HG03378 (cell line): ENCODE measurements at regions not wholly inside any gene's neighbourhood (a gene's known extent, or its start where the extent isn't known, plus 50 kb on each side); places are given as distances from the start of the nearest gene placed in this dataset.

Source experiments
- ATAC-seq: cut with Tn5 transposase; IDR thresholded peaks from one replicate; pipeline ENCODE4 v1.9.1; 2021; ENCODE audit warnings: mild to moderate bottlenecking, moderate library complexity; ENCODE audit not compliant: unreplicated experiment

DNA sequence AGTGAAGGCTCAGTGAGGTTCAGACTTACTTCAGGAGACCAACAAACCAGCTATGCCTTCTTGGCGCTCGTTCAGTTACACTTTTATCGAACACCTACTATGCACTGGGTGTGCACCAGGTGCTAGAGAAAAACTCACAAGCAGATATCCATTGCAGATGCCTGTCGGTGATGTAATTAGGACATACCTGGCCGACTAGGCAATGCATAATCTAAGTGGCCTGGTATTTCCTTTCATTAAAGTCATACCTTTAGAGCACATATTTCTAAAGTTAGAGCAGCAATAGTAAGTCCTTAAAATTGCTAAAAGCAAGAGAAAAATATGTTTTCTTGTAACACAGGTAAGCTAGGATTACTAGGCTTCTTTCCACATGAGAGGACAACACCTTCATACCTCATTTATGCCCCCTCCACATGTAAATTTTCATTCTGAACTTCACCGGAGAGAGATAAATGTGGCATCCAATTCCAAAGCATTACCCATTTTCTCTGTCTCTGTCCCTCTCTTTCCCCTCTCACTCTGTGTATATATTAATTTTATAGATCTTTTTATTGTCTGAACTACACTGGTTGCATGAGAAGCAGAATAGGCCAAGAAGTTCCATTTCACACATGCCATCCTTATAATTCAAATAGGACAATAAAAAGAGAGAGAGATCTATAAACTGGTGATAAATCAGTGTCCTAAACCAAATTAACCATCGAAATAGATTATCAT is 242.2 kb downstream of the SPTSSA start:
- no peak for ATAC-seq

DNA sequence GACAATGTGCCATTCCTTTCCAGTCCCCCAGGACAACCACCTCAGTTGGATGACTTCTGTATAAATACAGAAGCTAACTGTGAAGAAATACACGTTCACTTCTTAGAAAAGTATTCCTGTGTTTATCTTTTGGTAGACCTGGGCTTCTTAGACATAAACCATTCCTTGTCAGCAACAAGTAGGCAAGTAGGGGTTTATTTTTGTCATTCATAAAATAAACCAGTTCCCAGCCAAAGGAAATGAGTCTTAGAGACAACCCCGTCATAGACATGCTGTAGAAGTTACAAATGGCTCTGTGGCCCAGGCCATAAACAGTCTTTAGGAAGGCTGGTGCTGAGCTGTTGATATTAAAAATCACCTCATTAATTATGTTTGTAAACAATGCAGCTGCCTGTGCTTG is 243.2 kb downstream of the SPTSSA start:
- ATAC-seq: no peak

DNA sequence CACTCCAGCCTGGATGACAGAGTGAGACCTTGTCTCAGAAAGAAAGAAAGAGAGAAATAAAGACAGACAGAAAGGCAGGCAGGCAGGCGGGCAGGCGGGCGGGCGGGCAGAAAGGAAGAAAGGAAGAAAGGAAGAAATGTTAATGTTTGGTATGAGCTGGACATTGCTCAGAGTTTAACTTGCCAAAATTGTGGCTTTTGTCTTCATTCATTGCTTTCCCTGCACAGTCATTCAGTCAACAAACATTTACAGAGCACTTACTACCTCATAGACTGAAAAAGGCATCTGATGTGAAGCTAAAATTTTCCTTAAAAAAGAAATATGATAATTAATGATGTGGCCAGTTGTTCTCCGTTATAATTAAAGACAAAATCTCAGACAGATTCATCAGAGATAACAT is 247.1 kb downstream of the SPTSSA start:
- no peak for ATAC-seq

DNA sequence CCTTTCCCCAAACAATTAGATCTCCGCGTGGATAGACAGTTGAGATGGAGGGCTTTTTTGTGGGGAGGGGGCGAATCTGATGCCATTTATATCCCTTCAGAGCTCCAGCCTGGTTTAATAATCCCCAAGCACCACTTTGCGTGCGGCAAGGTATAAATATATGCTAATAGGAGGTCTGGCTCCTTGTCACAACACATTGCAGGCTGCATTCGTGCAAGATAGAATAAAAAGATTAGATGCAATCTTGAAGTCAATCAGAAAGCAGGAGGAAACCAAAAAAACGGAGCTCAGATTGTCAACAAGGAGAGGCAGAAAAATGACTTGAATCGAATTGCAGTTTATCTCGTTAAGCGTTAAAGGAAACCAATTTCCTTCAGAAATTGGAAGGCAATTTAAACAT is 248.7 kb downstream of the SPTSSA start:
- ATAC-seq: no peak

DNA sequence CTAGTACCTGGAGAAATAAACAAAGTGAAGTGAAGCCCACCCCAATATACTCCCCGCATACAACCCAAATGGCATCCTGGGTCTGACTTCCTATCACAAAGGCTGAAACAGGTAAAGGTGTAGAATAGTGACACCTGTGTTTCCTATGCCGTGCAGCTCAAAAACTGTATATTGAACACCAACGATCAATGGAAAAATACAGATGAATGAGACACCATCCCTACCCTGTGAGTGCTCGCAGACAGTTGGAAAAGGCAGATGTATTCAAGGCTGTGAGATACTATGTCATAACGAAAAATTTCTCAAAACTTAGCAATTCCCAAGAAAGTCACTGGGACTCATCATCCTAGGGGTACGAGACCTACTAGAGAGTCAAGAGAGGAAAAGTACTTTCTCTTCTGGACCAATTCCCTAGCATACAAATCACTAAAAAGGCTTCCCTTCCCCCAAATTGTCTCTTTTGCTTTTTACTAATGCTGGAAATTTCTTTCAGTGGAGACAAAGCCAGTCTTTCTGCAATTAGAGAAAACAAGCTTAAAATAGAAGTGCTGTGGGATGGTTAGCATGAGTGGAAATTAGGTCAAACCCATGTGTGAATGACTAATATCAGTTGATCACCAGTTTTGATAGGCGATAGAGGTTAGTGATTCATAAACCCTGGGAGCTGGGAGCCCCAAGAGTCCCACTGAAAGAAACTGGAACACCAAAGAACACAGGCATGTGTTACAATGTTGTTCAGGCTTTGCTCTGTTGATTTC is 249.7 kb downstream of the SPTSSA start:
- no peak for ATAC-seq

DNA sequence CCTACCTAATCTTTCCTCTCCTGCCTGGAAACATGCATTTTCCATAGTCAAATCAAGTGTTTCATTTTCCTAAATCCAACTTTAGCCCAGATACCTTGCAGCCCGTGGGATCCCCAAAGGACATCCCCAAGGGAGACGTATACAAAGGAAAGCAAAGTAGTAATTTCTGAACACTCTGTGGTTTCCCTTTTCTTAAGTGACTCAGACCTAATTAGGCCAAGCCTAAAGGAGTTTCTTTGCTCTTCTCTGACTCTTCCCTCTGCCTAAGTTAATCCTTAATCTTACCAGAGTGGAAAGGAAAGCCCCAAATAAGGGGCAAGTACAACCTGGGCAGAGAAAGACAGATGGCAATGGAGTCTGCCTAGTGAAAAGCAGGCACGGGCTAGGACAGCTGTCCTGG is 250.3 kb downstream of the SPTSSA start:
- peak; percentile 92 for ATAC-seq

DNA sequence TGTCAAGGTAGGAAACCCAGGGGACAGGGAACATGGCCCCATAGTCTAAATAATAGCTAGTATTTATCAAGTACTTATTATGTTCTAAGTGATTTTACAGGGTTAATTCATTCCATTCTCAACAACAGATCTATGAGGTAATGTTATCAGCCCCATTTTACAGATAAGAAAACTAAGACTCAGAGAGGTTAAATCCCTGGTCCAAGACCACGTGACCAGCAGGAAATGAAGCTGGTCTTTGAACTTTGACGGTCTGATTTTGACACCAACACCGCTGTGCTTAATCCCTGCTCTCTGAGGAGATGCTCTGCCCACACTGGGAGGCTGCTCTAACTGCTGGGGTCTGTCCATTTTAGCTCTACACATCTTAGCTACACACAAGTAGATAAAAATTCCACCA is 253.5 kb downstream of the SPTSSA start:
- no peak for ATAC-seq

DNA sequence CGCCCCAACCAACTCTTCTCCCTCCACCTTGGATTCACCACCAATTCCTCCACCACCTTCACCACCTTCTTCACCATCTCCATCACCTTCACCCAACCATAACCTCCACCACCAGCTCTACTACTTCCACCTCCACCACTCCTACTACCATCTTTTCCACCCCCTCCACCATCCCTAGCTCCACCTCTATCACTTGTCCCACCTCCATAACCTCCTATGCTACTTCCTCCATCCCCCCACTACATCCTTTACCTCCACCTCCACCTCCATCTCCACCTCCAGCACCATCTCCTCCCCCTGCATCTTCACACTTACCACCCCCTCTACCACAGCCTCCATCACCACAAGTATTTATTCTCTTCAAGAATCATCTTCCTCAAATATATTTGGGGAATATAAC is 254.9 kb upstream of the EGLN3 start:
- no peak for ATAC-seq

DNA sequence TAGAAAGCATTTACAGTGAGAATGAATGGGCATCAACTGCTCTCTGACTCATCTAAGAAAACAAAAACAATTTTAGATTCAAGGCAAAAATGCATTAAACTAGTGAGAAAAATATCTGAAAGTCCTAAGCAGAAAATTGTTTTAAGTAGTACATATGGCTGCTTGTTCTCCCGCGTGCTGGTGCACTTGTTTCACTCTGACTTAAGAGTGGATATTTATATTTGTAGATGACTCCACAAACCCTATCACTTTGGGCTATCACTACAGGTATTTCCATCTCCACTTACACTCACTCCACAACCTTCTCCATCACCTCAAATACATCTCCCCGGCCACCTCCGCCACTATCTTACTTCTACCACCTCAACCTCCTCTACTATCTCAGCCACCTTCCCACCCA is 253.9 kb upstream of the EGLN3 start:
- ATAC-seq: no peak

DNA sequence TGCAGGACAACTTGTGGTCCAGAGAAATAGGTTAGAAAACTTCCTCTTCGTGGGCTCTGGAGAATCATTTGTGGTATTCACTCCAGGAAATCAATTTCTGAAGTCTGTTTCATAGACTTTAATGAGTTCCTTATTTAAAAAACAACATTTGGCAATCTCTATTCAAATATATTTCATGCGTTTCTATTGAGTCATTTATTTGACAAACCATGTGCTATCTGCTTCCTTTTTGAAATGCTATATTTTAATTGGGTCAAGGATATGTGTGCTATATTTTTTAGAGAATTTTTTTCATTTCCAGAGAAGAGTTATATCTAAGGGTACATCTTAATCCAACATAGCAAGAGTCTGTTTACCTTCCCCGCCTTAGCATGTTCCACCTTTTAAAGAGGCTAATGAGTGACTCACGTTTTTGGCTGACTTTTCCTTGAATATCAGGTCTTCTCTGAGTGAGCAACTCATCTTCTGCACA is 252.4 kb upstream of the EGLN3 start:
- ATAC-seq: no peak

DNA sequence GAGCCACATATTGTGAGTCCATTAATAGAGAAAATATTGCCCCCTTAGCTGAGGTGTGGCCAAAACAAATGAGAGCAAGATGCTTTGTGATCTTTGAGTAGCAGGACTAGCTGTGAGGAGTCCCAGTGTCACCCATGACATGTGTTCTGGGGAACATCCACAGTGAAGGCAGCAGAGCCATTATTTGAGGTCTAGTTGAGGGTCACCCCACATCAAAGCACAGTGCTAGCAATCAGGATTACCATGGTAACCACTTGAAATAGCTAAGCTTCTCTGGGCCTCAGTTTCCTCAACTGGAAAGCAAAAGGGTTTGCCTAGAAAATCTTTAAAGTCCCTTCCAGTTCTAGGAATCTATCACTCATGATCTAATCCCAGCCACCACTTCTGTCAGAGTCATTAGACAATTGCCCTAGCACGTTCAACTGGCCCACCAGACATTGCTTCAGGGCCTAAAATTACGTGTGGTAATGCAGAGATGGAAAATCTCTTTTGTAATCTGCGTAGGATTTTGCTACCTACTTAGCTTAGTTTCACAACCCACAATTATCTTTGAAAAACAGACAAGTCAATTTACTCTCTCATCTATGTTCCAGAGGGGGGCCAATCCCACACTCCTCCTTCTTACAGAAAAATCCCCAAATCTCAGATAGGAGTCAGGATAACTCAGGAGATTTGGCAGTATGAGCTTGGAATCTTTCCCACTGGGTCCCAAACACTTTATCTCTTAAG is 251.2 kb upstream of the EGLN3 start:
- no peak for ATAC-seq

DNA sequence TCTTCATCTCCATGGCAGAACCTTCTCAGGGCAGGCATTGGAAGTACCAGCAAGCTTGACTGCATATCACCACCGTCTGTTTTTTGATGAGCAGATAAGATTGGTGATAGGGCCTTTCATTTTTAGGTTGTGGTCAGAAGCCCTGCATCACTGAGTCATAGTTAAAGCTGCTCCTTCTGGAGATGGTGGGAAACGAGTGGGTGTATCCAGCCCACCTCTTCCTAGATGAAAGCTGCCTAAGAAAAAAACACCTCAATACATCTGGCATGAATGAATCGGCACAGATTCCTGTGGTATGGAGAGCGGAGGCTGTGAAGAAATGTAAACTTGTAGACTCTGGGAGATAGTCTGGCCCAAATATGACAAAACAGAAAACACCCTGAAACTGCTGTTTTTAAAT is 248.7 kb upstream of the EGLN3 start:
- ATAC-seq: no peak

DNA sequence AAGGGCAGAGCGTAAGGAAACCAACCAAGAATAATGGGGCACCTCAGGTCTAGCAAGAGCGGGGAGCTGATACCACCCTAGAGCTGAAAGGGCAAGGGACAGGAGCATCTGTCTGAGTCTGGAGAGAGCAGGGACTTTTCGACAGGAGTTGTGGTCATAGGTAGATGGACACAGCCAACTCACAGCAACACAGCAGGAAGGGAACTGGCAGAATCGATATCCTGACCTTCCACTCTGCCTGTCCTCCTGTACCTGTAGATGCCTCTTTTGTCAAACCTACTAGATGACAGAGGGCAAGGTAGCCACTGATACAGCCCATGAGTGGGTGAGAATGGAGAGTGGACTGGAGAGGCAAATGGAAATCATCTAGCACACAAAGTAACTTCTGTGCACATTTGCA is 247.2 kb upstream of the EGLN3 start:
- no peak for ATAC-seq

DNA sequence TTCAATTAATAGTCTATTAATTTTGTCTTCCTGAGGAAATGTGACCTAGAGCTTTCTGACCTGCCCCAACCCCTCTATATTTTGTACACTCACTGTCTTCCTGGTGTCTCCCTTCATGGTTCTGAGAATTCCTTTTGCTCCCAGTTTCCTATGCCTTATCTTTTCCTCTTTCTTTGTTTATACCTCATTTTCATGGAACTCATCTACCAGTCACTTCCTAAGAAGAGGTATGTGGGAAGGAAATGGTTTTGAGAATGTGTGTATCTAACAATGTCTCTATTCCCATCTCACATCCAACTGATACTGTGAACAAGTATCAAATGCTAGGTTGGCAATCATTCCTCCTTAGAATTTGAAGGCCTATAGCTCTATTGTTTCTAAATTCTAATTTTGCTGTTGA is 245.1 kb upstream of the EGLN3 start:
- no peak for ATAC-seq

DNA sequence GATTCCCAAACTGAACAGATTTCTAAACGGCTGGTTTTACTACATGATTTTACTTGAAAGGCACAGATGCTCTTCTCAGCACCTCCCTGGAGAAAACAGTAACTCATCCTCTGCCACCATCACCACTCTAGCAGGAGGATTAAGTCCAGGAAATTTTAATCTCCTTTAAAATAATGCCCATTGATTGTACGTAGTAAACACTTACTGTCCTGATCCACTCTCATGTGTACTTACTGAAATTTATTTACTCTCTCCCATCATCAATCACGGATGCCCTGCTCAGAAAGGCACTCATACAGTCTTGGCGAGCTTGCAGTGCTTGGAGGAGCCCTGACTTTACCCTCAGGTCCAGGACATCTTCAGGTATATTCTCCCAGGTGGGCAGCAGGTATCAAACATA is 239.8 kb upstream of the EGLN3 start:
- ATAC-seq: no peak

DNA sequence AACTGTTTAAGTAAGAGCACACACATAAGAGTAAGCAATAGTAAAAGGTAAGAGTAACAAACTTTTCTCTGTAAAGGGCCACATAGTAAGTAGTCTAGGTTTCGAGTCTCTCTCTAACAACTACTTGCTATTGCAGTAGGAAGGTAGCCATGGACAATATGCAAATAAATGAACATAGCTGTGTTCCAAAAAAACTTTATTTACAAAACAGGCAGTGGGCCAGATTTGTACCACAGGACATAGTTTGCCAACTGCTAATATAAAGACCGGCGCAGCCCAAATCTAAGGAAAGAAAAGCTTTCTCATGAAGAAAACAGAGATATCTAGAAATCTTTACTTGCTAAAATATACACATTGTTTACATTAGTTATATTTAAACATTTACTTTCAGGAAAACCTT is 239.0 kb upstream of the EGLN3 start:
- no peak for ATAC-seq

DNA sequence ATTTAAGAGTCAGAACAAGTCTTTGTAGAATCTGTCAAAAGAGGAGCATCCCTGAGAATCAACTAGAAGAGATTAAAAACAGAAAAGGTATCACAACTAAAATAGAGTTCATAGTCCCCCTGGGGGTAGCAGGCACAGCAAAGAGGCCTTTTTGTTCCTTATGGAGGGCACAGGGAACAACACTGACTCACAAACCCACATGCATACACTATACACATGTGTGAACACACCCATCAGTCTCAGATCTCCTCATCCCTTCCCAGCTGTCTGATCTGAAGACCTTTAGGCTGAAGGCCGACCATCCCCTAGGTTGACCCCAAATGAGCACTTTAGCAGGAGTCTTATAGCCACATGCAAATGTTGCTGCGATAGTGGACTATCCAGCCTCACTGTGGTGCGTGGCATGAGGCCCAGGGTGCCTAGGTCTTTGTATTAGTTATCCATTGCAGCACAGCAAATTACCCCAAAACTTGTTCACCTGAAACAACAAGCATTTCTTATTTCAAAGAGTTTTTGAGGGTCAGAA is 236.7 kb upstream of the EGLN3 start:
- no peak for ATAC-seq

DNA sequence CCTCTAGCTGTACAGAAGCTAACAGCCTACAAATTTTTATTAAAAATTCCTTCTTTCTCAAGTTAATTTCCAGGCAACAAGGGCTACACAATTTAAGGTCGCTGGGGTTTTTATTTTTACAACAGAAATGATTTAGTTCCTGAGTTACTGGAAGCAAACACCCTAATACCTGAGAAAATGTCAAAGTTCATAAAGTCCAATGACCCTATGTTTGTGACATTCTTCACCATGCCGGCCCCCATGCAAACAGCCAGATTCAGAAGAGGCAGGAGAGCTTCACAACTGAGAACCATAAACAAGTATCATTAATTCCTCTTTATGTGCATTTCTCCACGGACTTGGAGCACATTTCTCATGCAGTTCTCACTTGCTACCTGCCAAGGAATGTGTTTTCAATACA is 236.2 kb upstream of the EGLN3 start:
- no peak for ATAC-seq

DNA sequence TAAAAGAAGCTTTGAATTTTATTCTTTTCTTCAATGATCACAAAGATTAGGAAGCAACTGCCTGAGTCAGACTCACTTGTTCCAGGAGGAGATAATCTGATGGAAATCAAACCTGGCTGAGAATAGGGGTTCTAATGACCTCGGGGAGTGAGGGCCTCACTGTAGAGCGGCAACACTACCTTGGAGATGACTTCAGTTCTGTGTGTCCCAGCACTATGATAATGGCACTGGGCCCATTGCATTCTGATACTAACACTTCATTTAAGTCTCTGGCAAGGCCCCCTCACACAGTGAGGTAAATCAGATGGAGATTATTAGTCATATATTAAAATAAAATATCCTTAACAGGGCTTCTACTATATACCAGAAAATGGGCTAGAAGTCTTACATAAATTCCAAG is 233.3 kb upstream of the EGLN3 start:
- no peak for ATAC-seq

DNA sequence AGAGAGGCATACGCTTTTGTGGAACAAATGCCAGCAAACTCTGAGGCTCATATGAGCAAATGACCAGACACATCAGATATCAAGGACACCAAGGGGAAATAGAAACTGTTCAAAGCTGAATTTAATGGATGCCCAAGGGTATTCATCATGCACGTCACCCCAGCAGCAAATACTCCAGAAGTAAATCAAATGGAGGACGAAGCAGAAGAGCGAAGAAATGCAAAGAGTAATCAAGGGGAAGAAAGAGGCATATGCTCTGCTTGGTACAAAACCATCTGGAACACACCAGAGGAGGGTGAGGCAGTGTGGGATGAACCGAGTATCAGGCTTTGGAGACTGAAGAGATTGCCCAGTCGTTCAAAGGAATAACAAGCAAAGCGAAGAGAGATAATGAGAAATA is 232.6 kb upstream of the EGLN3 start:
- no peak for ATAC-seq

DNA sequence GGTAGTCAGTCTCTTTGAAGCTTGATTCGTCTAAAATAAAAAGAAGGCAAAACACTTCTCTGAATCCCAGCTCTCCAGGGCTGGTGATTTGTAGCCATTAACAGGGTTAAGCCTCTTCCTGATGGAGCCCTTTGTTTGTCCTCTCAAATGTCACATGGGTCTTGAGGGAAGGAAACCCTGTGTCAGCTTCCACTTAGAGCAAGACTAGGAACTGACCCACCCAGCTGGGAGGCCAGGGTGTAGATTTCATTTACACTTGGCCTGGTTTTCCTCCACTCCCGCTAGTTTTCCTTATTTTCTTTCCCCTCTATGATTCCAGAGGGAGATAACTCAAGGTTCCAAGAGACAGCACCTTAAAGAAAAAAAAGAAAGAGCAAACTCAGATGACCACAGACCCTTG is 230.5 kb upstream of the EGLN3 start:
- ATAC-seq: no peak

DNA sequence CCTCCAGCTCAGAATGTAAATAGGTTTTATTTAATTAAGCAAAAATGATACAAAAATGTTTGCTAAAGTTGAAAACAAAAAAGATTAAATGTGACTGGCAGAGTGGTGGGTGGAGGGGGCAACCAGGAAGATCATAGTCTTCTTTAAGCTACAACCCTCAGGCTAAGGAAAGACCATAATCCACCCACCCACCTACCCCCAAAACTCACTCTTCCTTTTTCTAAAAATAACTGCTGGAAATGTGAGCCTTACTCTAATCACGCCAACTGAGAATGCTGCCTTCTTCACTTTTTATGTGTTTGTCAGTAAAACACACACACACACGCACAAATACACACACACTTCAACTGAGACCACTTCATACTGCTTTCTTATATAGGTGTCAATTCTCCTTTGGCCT is 230.0 kb upstream of the EGLN3 start:
- no peak for ATAC-seq
